ENCODE measurements at regions not wholly inside any gene's neighbourhood (a gene's known extent, or its start where the extent isn't known, plus 50 kb on each side); places are given as distances from the start of the nearest gene placed in this dataset.

DNA sequence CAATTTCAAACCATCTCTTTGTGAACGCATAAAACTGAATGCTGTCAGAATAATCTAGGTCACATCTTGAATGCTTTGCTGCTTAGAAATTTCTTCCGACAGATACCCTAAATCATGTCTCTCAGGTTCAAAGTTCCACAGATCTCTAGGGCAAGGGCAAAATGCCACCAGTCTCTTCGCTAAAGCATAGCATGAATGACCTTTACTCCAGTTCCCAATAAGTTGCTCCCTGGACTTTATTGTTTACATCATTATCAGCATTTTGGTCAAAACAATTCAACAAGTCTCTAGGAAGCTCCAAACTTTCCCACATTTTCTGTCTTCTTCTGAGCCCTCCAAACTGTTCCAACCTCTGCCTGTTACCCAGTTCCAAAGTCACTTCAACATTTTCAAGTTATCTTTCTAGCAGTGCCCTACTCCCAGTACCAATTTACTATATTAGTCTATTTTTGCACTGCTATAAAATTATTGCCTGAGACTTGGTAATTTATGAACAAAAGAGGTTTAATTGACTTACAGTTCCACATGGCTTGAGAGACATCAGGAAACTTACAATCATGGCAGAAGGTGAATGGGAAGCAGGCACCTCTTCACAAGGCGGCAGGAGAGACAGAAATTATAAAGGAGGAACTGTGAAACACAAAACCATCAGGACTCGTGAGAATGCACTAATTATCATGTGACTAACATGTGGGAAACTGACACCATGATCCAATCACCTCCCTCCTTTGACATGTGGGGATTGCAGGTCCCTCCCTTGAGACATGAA lies 77.0 kb downstream of the SPRY2 start:
- TF ChIP-seq, protein P1, sequence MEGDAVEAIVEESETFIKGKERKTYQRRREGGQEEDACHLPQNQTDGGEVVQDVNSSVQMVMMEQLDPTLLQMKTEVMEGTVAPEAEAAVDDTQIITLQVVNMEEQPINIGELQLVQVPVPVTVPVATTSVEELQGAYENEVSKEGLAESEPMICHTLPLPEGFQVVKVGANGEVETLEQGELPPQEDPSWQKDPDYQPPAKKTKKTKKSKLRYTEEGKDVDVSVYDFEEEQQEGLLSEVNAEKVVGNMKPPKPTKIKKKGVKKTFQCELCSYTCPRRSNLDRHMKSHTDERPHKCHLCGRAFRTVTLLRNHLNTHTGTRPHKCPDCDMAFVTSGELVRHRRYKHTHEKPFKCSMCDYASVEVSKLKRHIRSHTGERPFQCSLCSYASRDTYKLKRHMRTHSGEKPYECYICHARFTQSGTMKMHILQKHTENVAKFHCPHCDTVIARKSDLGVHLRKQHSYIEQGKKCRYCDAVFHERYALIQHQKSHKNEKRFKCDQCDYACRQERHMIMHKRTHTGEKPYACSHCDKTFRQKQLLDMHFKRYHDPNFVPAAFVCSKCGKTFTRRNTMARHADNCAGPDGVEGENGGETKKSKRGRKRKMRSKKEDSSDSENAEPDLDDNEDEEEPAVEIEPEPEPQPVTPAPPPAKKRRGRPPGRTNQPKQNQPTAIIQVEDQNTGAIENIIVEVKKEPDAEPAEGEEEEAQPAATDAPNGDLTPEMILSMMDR (IDR thresholded peaks at IDR 0.05), result no peak
- no peak for TF ChIP-seq POLR2AphosphoS5 (IDR thresholded peaks at IDR 0.05)
- no peak for TF ChIP-seq POLR2A (IDR thresholded peaks at IDR 0.05)
- TF ChIP-seq EP300 (IDR thresholded peaks at IDR 0.05), result no peak

Data from gastroesophageal sphincter (tissue), 3 donors.